K562 (cell line): ENCODE measurements at regions not wholly inside any gene's neighbourhood (a gene's known extent, or its start where the extent isn't known, plus 50 kb on each side); places are given as distances from the start of the nearest gene placed in this dataset.

Experiments
- ATAC-seq: fragments of 200-7000 bp; cut with Tn5 transposase; 3 replicates; pipeline ENCODE4 v1.9.1; 2020; ENCODE audit warnings: moderate library complexity
- BruUV-seq: library from RNA; stranded (reverse); fragments of 400-500 nt; replicated peaks from 2 replicates; lab custom pipeline; 2021; lab: Mats Ljungman, UMichigan
- CTCF ChIA-PET: fragments of 300-600 bp; formaldehyde crosslinking; extraction: SDS; loops from one replicate; lab custom pipeline; 2021; ENCODE audit warnings: low intra/inter-chr PET ratio; lab: Yijun Ruan, JAX
- POLR2A ChIA-PET: fragments of 300-600, 350-650 bp; sonication (Branson Sonifier 250); formaldehyde crosslinking; extraction: SDS; loops from one replicate; lab custom pipeline; 2021; ENCODE audit warnings: antibody characterized with exemption, inconsistent platforms; lab: Yijun Ruan, JAX
- DNase-seq, 4 experiments: peaks; one replicate each; pipeline versions ENCODE4 v3.0.0 to v3.0.0-alpha.2; 2011 to 2018; ENCODE audit warnings: low spot score in 3 of 4, mixed read lengths in 3 of 4; ENCODE audit errors: extremely low read depth in 1 of 4
- FAIRE-seq: peaks from 2 replicates; lab custom pipeline; 2011; peaks lifted over from hg19 to GRCh38; lab: Jason Lieb, UNC
- H2AFZ ChIP-seq: 2 replicates; pipeline ENCODE4 v1.6.0; 2011; ENCODE audit warnings: low read depth, low read length, control low read depth, inconsistent platforms
- H3K27ac ChIP-seq: fragments of 200-600 bp; 3 replicates; pipeline ENCODE4 v1.8.0; 2011; ENCODE audit warnings: low read depth, mild to moderate bottlenecking, control low read depth, inconsistent platforms, low read length, moderate library complexity, mixed read lengths; ENCODE audit errors: extremely low read depth
- H3K27me3 ChIP-seq, 2 experiments: fragments of 300-600 bp in 1 of 2; 2 replicates in 1 of 2; 3 replicates in 1 of 2; pipeline versions ENCODE4 v1.6.0 to v1.8.0; 2011; ENCODE audit warnings: inconsistent platforms in 2 of 2, low read length in 2 of 2, mild to moderate bottlenecking in 1 of 2, mixed read lengths in 1 of 2, moderate library complexity in 1 of 2; ENCODE audit not compliant: control insufficient read depth in 2 of 2, insufficient read depth in 2 of 2
- H3K36me3 ChIP-seq: fragments of 300-600 bp; 3 replicates; pipeline ENCODE4 v1.8.0; 2011; ENCODE audit warnings: mild to moderate bottlenecking, low read length, inconsistent platforms; ENCODE audit not compliant: control insufficient read depth, insufficient read depth
- H3K4me1 ChIP-seq, 2 experiments: fragments of 200-600 bp in 1 of 2; replicated peaks in 1 of 2; 2 replicates in 1 of 2; 3 replicates in 1 of 2; pipeline versions ENCODE4 v1.5.1 to v1.8.0; 2011; ENCODE audit warnings: inconsistent platforms in 2 of 2, low read length in 2 of 2, mild to moderate bottlenecking in 1 of 2, mixed read lengths in 1 of 2, moderate library complexity in 1 of 2; ENCODE audit not compliant: control insufficient read depth in 2 of 2, insufficient read depth in 2 of 2
- H3K4me2 ChIP-seq: 2 replicates; pipeline ENCODE4 v1.6.1; 2011; ENCODE audit warnings: low read length, control low read depth, inconsistent platforms, mixed read lengths; ENCODE audit not compliant: insufficient read depth
- H3K4me3 ChIP-seq: fragments of 200-600 bp; sonication (generic), shearing (Covaris generic); 2 replicates; pipeline ENCODE4 v1.5.1; 2016; ENCODE audit warnings: control low read depth, inconsistent platforms
- H3K79me2 ChIP-seq: fragments of 200-600 bp; 3 replicates; pipeline ENCODE4 v1.8.0; 2011; ENCODE audit warnings: low read length, inconsistent platforms; ENCODE audit not compliant: control insufficient read depth, insufficient read depth
- H3K9ac ChIP-seq, 2 experiments: 2 replicates each; pipeline versions ENCODE4 v1.6.0 to v1.6.1; 2011; ENCODE audit warnings: low read depth in 2 of 2, low read length in 2 of 2, control low read depth in 1 of 2, inconsistent platforms in 1 of 2, mild to moderate bottlenecking in 1 of 2, mixed read lengths in 1 of 2; ENCODE audit not compliant: insufficient read depth in 1 of 2
- H3K9me1 ChIP-seq: one replicate; pipeline ENCODE4 v1.6.0; 2011; ENCODE audit warnings: inconsistent platforms, mild to moderate bottlenecking, low read length, moderate library complexity; ENCODE audit not compliant: control insufficient read depth, insufficient read depth
- H3K9me3 ChIP-seq: replicated peaks from 2 replicates; pipeline ENCODE4 v1.5.1; 2011; ENCODE audit warnings: low read depth, low read length, inconsistent platforms; ENCODE audit not compliant: control insufficient read depth, insufficient read depth
- H4K20me1 ChIP-seq: replicated peaks from 2 replicates; pipeline ENCODE4 v1.6.1; 2011; ENCODE audit warnings: low read length, inconsistent platforms, mixed read lengths; ENCODE audit not compliant: control insufficient read depth, insufficient read depth
- HDAC6 ChIP-seq: IDR thresholded peaks from 2 replicates; pipeline ENCODE4 v1.6.1; 2012; ENCODE audit warnings: low read depth, mild to moderate bottlenecking, control low read depth, inconsistent platforms, low read length, moderate library complexity
- WGBS: fragments of 100-300 bp; shearing (Covaris generic); methylation state at CpG from one replicate; pipeline ENCODE4 v1.1.6; 2016; ENCODE audit warnings: low coverage, mixed read lengths; ENCODE audit not compliant: insufficient coverage; ENCODE audit errors: missing lambda C conversion rate; 5-methylcytosine and 5-hydroxymethylcytosine counted together
- in situ Hi-C: fragments of 300-500 bp; cut with MboI; formaldehyde crosslinking; loops from 4 replicates; pipeline ENCODE4 v1.15.0; 2018; ENCODE audit warnings: inconsistent platforms, mixed read lengths
- intact Hi-C: fragments of 100-400 bp; cut with micrococcal nuclease; formaldehyde crosslinking; loops from 2 replicates; pipeline ENCODE4 v1.14.2; 2022
- TF ChIP-seq, protein P1 (sequence below): fragments of 250-450 bp; sonication (Bioruptor Pico); IDR thresholded peaks from 2 replicates; pipeline ENCODE4 v1.8.0; 2022; ENCODE audit warnings: inconsistent platforms, mild to moderate bottlenecking, moderate library complexity, borderline replicate concordance
- TF ChIP-seq, protein P2 (sequence below): fragments of 450-650 bp; IDR thresholded peaks from 2 replicates; pipeline ENCODE4 v1.6.1; 2016; ENCODE audit warnings: low read depth, mild to moderate bottlenecking, moderate library complexity

DNA sequence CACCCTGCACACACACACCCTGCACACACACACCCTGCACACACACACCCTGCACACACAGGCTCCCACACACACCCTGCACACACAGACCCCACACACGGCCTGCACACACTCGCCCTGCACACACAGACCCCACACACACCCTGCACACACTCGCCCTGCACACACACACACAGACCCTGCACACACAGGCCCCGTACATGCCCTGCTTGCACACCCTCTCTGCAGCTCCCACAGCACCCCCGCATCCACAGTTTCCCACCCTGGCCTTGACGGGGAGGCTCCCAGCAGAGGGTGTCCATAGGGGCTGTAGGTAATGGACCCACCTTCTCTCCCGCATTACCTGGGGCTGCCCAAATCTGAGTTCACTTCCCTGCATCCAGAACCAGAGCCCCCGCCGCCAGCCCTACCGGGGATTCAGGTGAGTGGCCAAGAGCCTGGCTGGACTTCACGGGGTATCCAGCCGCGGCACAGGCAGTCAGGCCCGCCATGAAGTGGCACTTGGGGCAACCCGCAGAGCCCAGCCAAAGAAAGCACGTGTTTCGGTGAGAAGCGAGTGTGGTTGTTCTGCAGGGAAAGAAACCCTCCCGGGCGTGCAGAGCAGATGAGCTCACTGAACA, 88.6 kb upstream of the GPC1 start:
- POLR2A ChIA-PET, result interaction anchor here (0.6 kb wide), 1 partner anchor 41 kb away, joined by 3 read pairs; no protein-coding TSS in a partner anchor
- Histone ChIP-seq H3K4me2 (no peak overlapping the region), H3K9ac (no peak overlapping the region), H3K9me3 (no peaks in the 10 kb centered on the region), H3K4me1 (no peaks in the 10 kb centered on the region), H3K9me1 (no peaks in the 10 kb centered on the region), H3K27ac (no peak overlapping the region), H3K4me3 (no peak overlapping the region), H3K27me3 (peaks cover 2 to 41% of the 10 kb centered on the region in 2 experiments; a peak in 1 of 5 replicates), H3K36me3 (no peaks in the 10 kb centered on the region), H3K79me2 (no peaks in the 10 kb centered on the region), H4K20me1 (no peaks in the 10 kb centered on the region), H2AFZ (no peak overlapping the region)
- no peak for DNase-seq
- TF ChIP-seq, protein P1, sequence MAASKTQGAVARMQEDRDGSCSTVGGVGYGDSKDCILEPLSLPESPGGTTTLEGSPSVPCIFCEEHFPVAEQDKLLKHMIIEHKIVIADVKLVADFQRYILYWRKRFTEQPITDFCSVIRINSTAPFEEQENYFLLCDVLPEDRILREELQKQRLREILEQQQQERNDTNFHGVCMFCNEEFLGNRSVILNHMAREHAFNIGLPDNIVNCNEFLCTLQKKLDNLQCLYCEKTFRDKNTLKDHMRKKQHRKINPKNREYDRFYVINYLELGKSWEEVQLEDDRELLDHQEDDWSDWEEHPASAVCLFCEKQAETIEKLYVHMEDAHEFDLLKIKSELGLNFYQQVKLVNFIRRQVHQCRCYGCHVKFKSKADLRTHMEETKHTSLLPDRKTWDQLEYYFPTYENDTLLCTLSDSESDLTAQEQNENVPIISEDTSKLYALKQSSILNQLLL, result no peak
- no peak for TF ChIP-seq HDAC6
- TF ChIP-seq, protein P2, sequence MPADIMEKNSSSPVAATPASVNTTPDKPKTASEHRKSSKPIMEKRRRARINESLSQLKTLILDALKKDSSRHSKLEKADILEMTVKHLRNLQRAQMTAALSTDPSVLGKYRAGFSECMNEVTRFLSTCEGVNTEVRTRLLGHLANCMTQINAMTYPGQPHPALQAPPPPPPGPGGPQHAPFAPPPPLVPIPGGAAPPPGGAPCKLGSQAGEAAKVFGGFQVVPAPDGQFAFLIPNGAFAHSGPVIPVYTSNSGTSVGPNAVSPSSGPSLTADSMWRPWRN, result no peak
- in situ Hi-C loops (no loop called here), intact Hi-C loops (no loop called here)
- BruUV-seq, result no TSS peak
- FAIRE-seq, result no peak
- WGBS, result under 1% methylated on average over 16 of the region's 20 CpGs
- ATAC-seq, result no peak
- CTCF ChIA-PET, result no interaction called here
